Panc1 (cell line): ENCODE measurements at regions not wholly inside any gene's neighbourhood (a gene's known extent, or its start where the extent isn't known, plus 50 kb on each side); places are given as distances from the start of the nearest gene placed in this dataset.

Experiments
- POLR2AphosphoS5 ChIP-seq: IDR thresholded peaks from 2 replicates; pipeline ENCODE4 v1.6.1; 2012; ENCODE audit warnings: mild to moderate bottlenecking, low read depth, low read length, moderate library complexity
- REST ChIP-seq, 2 experiments: IDR thresholded peaks; 2 replicates each; pipeline ENCODE4 v1.6.1; 2011 to 2012; ENCODE audit warnings: low read depth in 2 of 2, control low read depth in 1 of 2, low read length in 1 of 2, mild to moderate bottlenecking in 1 of 2, moderate library complexity in 1 of 2; ENCODE audit not compliant: insufficient read depth in 1 of 2

- TF ChIP-seq POLR2AphosphoS5 (no peak), REST (IDR thresholded peaks at IDR 0.05; ENCODE audit: insufficient read depth in 1 of 2, low read depth in 2 of 2, low read length in 1 of 2) (no peak)
Observed at GRCh38 chr2:38147333-38148121, 71.6 kb upstream of the CYP1B1 start.
